Fibroblast of lung (primary cell): ENCODE measurements at regions not wholly inside any gene's neighbourhood (a gene's known extent, or its start where the extent isn't known, plus 50 kb on each side); places are given as distances from the start of the nearest gene placed in this dataset.

Experiments
- EZH2 ChIP-seq: IDR thresholded peaks from 2 replicates; pipeline ENCODE4 v1.5.1; 2012; ENCODE audit warnings: low read length, control low read depth, mild to moderate bottlenecking; ENCODE audit errors: missing control alignments
- TF ChIP-seq, protein P1 (sequence below), 2 donors: IDR thresholded peaks in 1 of 2; conservative IDR thresholded peaks in 1 of 2; 1 replicate in 1 of 2; 2 replicates in 1 of 2; pipeline ENCODE4 v1.5.1; 2011 to 2012; ENCODE audit warnings: low read length in 2 of 2, control low read depth in 1 of 2, inconsistent platforms in 1 of 2, low read depth in 1 of 2, mild to moderate bottlenecking in 1 of 2

GRCh38 chr2:70367722-70368323 lies 66.0 kb upstream of the FAM136A start:
- TF ChIP-seq, protein P1, sequence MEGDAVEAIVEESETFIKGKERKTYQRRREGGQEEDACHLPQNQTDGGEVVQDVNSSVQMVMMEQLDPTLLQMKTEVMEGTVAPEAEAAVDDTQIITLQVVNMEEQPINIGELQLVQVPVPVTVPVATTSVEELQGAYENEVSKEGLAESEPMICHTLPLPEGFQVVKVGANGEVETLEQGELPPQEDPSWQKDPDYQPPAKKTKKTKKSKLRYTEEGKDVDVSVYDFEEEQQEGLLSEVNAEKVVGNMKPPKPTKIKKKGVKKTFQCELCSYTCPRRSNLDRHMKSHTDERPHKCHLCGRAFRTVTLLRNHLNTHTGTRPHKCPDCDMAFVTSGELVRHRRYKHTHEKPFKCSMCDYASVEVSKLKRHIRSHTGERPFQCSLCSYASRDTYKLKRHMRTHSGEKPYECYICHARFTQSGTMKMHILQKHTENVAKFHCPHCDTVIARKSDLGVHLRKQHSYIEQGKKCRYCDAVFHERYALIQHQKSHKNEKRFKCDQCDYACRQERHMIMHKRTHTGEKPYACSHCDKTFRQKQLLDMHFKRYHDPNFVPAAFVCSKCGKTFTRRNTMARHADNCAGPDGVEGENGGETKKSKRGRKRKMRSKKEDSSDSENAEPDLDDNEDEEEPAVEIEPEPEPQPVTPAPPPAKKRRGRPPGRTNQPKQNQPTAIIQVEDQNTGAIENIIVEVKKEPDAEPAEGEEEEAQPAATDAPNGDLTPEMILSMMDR (conservative IDR thresholded peaks at IDR 0.05 in 1 of 2, IDR thresholded peaks at IDR 0.05 in 1 of 2; ENCODE audit: low read depth in 1 of 2, low read length in 2 of 2) = no peak
- TF ChIP-seq EZH2 = no peak
